GM12878 (cell line): ENCODE measurements at regions not wholly inside any gene's neighbourhood (a gene's known extent, or its start where the extent isn't known, plus 50 kb on each side); places are given as distances from the start of the nearest gene placed in this dataset.

Experiments used
- ATAC-seq: fragments of 200-7000 bp; cut with Tn5 transposase; 3 replicates; pipeline ENCODE4 v1.9.1; 2020; ENCODE audit warnings: mild to moderate bottlenecking, moderate library complexity
- BruUV-seq: library from RNA; stranded (reverse); fragments of 400-500 nt; replicated peaks from 2 replicates; lab custom pipeline; 2021; lab: Mats Ljungman, UMichigan
- CTCF ChIA-PET: fragments of 300-600 bp; sonication (Branson Sonifier 250); formaldehyde crosslinking; extraction: SDS; loops from one replicate; lab custom pipeline; 2021; ENCODE audit warnings: inconsistent platforms; lab: Yijun Ruan, JAX
- POLR2A ChIA-PET: fragments of 350-600 bp; formaldehyde crosslinking; extraction: SDS; loops from one replicate; lab custom pipeline; 2021; ENCODE audit warnings: inconsistent platforms; lab: Charles Lee
- RAD21 ChIA-PET: fragments of 300-600 bp; sonication (Branson Sonifier 250); formaldehyde crosslinking; loops from one replicate; lab custom pipeline; 2023; ENCODE audit warnings: antibody characterized with exemption; ENCODE audit not compliant: unreplicated experiment; lab: Charles Lee
- SMC1A ChIA-PET: fragments of 300-600 bp; sonication (Branson Sonifier 250); formaldehyde crosslinking; loops from one replicate; lab custom pipeline; 2023; ENCODE audit not compliant: unreplicated experiment, uncharacterized antibody; lab: Charles Lee
- DNase-seq: peaks from one replicate; pipeline ENCODE4 v3.0.0-alpha.2; 2011; ENCODE audit warnings: low read depth, low spot score
- FAIRE-seq: peaks from 3 replicates; lab custom pipeline; 2011; peaks lifted over from hg19 to GRCh38; lab: Jason Lieb, UNC
- H2AFZ ChIP-seq: 2 replicates; pipeline ENCODE4 v1.6.0; 2011; ENCODE audit warnings: low read depth, low read length, control low read depth; ENCODE audit not compliant: control insufficient read depth
- H3K27ac ChIP-seq: 2 replicates; pipeline ENCODE4 v1.5.1; 2011; ENCODE audit warnings: control low read depth; ENCODE audit not compliant: control insufficient read depth, insufficient read depth
- H3K27me3 ChIP-seq, 2 experiments: replicated peaks in 1 of 2; 2 replicates each; pipeline versions ENCODE4 v1.6.0 to v1.6.1; 2011; ENCODE audit warnings: low read length in 1 of 2; ENCODE audit not compliant: control insufficient read depth in 2 of 2, insufficient read depth in 2 of 2
- H3K36me3 ChIP-seq, 2 experiments: 2 replicates each; pipeline ENCODE4 v1.5.1; 2011; ENCODE audit warnings: low read length in 1 of 2; ENCODE audit not compliant: control insufficient read depth in 2 of 2, insufficient read depth in 2 of 2
- H3K4me1 ChIP-seq: 2 replicates; pipeline ENCODE4 v1.6.1; 2011; ENCODE audit warnings: mild to moderate bottlenecking, low read length, moderate library complexity, mixed read lengths; ENCODE audit not compliant: control insufficient read depth, insufficient read depth
- H3K4me2 ChIP-seq: 2 replicates; pipeline ENCODE4 v1.6.0; 2011; ENCODE audit warnings: control low read depth; ENCODE audit not compliant: control insufficient read depth, insufficient read depth
- H3K4me3 ChIP-seq: fragments of 200-600 bp; sonication (generic); 2 replicates; pipeline ENCODE4 v1.5.1; 2016
- H3K79me2 ChIP-seq: 2 replicates; pipeline ENCODE4 v1.6.0; 2011; ENCODE audit warnings: low read length; ENCODE audit not compliant: control insufficient read depth, insufficient read depth
- H3K9ac ChIP-seq: 2 replicates; pipeline ENCODE4 v1.8.0; 2011; ENCODE audit warnings: low read length, control low read depth, mixed read lengths; ENCODE audit not compliant: control insufficient read depth, insufficient read depth
- H3K9me3 ChIP-seq: replicated peaks from 3 replicates; pipeline ENCODE4 v1.5.1; 2011; ENCODE audit warnings: mild to moderate bottlenecking, low read length; ENCODE audit not compliant: control insufficient read depth, insufficient read depth
- H4K20me1 ChIP-seq: 2 replicates; pipeline ENCODE4 v1.6.0; 2011; ENCODE audit not compliant: control insufficient read depth, insufficient read depth
- CBFB ChIP-seq: IDR thresholded peaks from 2 replicates; pipeline ENCODE4 v1.6.1; 2016; ENCODE audit warnings: antibody characterized with exemption, low read depth
- CEBPZ ChIP-seq: fragments of 150-350 bp; IDR thresholded peaks from 2 replicates; pipeline ENCODE4 v1.6.1; 2016; ENCODE audit warnings: low read depth, low read length
- MEF2B ChIP-seq: fragments of 450-650 bp; IDR thresholded peaks from 2 replicates; pipeline ENCODE4 v1.6.1; 2018; ENCODE audit warnings: mild to moderate bottlenecking, moderate library complexity; ENCODE audit not compliant: partially characterized antibody, poor library complexity, severe bottlenecking
- NFYA ChIP-seq: IDR thresholded peaks from 2 replicates; pipeline ENCODE4 v1.6.1; 2011; ENCODE audit warnings: low read depth, mild to moderate bottlenecking, low read length, improper control_type of control experiment, borderline replicate concordance
- NR2C2 ChIP-seq: IDR thresholded peaks from 2 replicates; pipeline ENCODE4 v1.6.1; 2011; ENCODE audit warnings: borderline replicate concordance, low read depth; ENCODE audit not compliant: control insufficient read depth, insufficient read length
- PRDM15 ChIP-seq: fragments of 450-650 bp; formaldehyde crosslinking; IDR thresholded peaks from 2 replicates; pipeline ENCODE4 v1.4.0; 2020; ENCODE audit warnings: mild to moderate bottlenecking, moderate library complexity
- RCOR1 ChIP-seq: conservative IDR thresholded peaks from 2 replicates; pipeline ENCODE4 v1.6.1; 2012; ENCODE audit warnings: low read depth, low read length, improper control_type of control experiment
- STAT1 ChIP-seq: fragments of 450-650 bp; conservative IDR thresholded peaks from 2 replicates; pipeline ENCODE4 v1.6.1; 2014; ENCODE audit warnings: antibody characterized with exemption, mild to moderate bottlenecking
- TBL1XR1 ChIP-seq: IDR thresholded peaks from 2 replicates; pipeline ENCODE4 v1.6.1; 2012; ENCODE audit warnings: low read depth, low read length, improper control_type of control experiment
- ZNF592 ChIP-seq: fragments of 450-650 bp; IDR thresholded peaks from 2 replicates; pipeline ENCODE4 v1.6.1; 2017; ENCODE audit warnings: mild to moderate bottlenecking, moderate library complexity
- WGBS: methylation state at CpG from one replicate; pipeline ENCODE4 v1.1.6; 2016; ENCODE audit warnings: low lambda C conversion rate; ENCODE audit not compliant: insufficient replicate concordance, insufficient coverage; ENCODE audit errors: missing lambda C conversion rate; 5-methylcytosine and 5-hydroxymethylcytosine counted together
- in situ Hi-C: fragments of 300-500 bp; cut with MboI; formaldehyde crosslinking; loops from 9 replicates; pipeline ENCODE4 v1.14.3; 2018; ENCODE audit warnings: mixed read lengths
- intact Hi-C: fragments of 100-400 bp; cut with micrococcal nuclease; formaldehyde crosslinking; loops from one replicate; pipeline ENCODE4 v1.14.2; 2022; ENCODE audit not compliant: unreplicated experiment

- TF ChIP-seq PRDM15 (CRISPR knock-in tag) (no peak), NFYA (no peak)
Measured at GRCh38 chr2:76675212-76675611, 847.0 kb downstream of the LRRTM4 start (continued).

- ATAC-seq (no peak), FAIRE-seq (no peak), DNase-seq (no peak)
- BruUV-seq = no TSS peak
- RAD21 ChIA-PET = no interaction called here
- Histone ChIP-seq H4K20me1 (no peaks in the 10 kb centered on the region), H2AFZ (no peak overlapping the region), H3K4me2 (no peak overlapping the region), H3K9me3 (no peaks in the 10 kb centered on the region), H3K79me2 (no peaks in the 10 kb centered on the region), H3K9ac (no peak overlapping the region), H3K4me1 (no peaks in the 10 kb centered on the region), H3K27ac (no peak overlapping the region), H3K4me3 (no peak overlapping the region), H3K27me3 (no peaks in the 10 kb centered on the region), H3K36me3 (no peaks in the 10 kb centered on the region)
- CTCF ChIA-PET = no interaction called here
- SMC1A ChIA-PET = interaction anchor here (0.6 kb wide), 1 partner anchor 56 kb away, joined by 3 read pairs; no protein-coding TSS in a partner anchor
- in situ Hi-C loops (no loop called here), intact Hi-C loops (no loop called here)
- POLR2A ChIA-PET = no interaction called here
- 84% methylated on average over 2 of the region's 2 CpGs for WGBS
- TF ChIP-seq ZNF592 (no peak), TBL1XR1 (no peak), MEF2B (no peak), CEBPZ (no peak), RCOR1 (no peak), NR2C2 (no peak), STAT1 (no peak), CBFB (no peak)
Measured at GRCh38 chr2:76672798-76673197, 849.4 kb downstream of the LRRTM4 start.
